ES-I3 (cell line): ENCODE measurements at regions not wholly inside any gene's neighbourhood (a gene's known extent, or its start where the extent isn't known, plus 50 kb on each side); places are given as distances from the start of the nearest gene placed in this dataset.

Experiments used
- H3K36me3 ChIP-seq: 2 replicates; pipeline ENCODE4 v1.6.1; 2013; ENCODE audit warnings: mild to moderate bottlenecking, low read length, control low read depth, moderate library complexity; ENCODE audit not compliant: insufficient read depth
- H3K4me1 ChIP-seq: 2 replicates; pipeline ENCODE4 v1.6.1; 2013; ENCODE audit warnings: mild to moderate bottlenecking, control low read depth, low read length; ENCODE audit not compliant: insufficient read depth
- H3K9ac ChIP-seq: 2 replicates; pipeline ENCODE4 v1.6.1; 2013; ENCODE audit warnings: low read depth, mild to moderate bottlenecking, low read length, moderate library complexity
- H3K9me3 ChIP-seq: 2 replicates; pipeline ENCODE4 v1.6.1; 2013; ENCODE audit warnings: mild to moderate bottlenecking, low read length, moderate library complexity; ENCODE audit not compliant: control insufficient read depth, insufficient read depth

GRCh38 chr18:44195394-44196140, 485.1 kb upstream of the SETBP1 start:
- H3K36me3 ChIP-seq: no peaks in the 10 kb centered on the region

GRCh38 chr18:44197832-44198611, 482.7 kb upstream of the SETBP1 start:
- no peak overlapping the region for H3K9ac ChIP-seq
- H3K9me3 ChIP-seq: no peaks in the 10 kb centered on the region
- no peaks in the 10 kb centered on the region for H3K4me1 ChIP-seq
- no peaks in the 10 kb centered on the region for H3K36me3 ChIP-seq

More at GRCh38 chr18:44195394-44196140, 485.1 kb upstream of the SETBP1 start:
- H3K9ac ChIP-seq: no peak overlapping the region
- no peaks in the 10 kb centered on the region for H3K4me1 ChIP-seq
- H3K9me3 ChIP-seq: no peaks in the 10 kb centered on the region

GRCh38 chr18:44198612-44199284, 481.9 kb upstream of the SETBP1 start:
- H3K9me3 ChIP-seq: no peaks in the 10 kb centered on the region
- H3K36me3 ChIP-seq: no peaks in the 10 kb centered on the region
- no peak overlapping the region for H3K9ac ChIP-seq
- no peaks in the 10 kb centered on the region for H3K4me1 ChIP-seq

GRCh38 chr18:44213293-44213692, 467.4 kb upstream of the SETBP1 start:
- H3K9me3 ChIP-seq: no peaks in the 10 kb centered on the region
- H3K9ac ChIP-seq: no peak overlapping the region
- H3K4me1 ChIP-seq: no peaks in the 10 kb centered on the region
- H3K36me3 ChIP-seq: no peaks in the 10 kb centered on the region

- no peaks in the 10 kb centered on the region for H3K4me1 ChIP-seq
- no peaks in the 10 kb centered on the region for H3K36me3 ChIP-seq
- no peak overlapping the region for H3K9ac ChIP-seq
- H3K9me3 ChIP-seq: no peaks in the 10 kb centered on the region
These were observed 466.3 kb upstream of the SETBP1 start for GRCh38 chr18:44214396-44214795.

GRCh38 chr18:44216169-44216568, 464.5 kb upstream of the SETBP1 start:
- no peak overlapping the region for H3K9ac ChIP-seq
- H3K4me1 ChIP-seq: no peaks in the 10 kb centered on the region
- H3K36me3 ChIP-seq: no peaks in the 10 kb centered on the region
- no peaks in the 10 kb centered on the region for H3K9me3 ChIP-seq

- no peaks in the 10 kb centered on the region for H3K4me1 ChIP-seq
- H3K9ac ChIP-seq: no peak overlapping the region
- no peaks in the 10 kb centered on the region for H3K9me3 ChIP-seq
- no peaks in the 10 kb centered on the region for H3K36me3 ChIP-seq
These were observed 453.2 kb upstream of the SETBP1 start for GRCh38 chr18:44227501-44227900.

GRCh38 chr18:44229693-44230108, 451.0 kb upstream of the SETBP1 start:
- no peak overlapping the region for H3K9ac ChIP-seq
- no peaks in the 10 kb centered on the region for H3K36me3 ChIP-seq
- H3K4me1 ChIP-seq: no peaks in the 10 kb centered on the region
- H3K9me3 ChIP-seq: no peaks in the 10 kb centered on the region

- Histone ChIP-seq H3K9me3 (no peaks in the 10 kb centered on the region), H3K36me3 (no peaks in the 10 kb centered on the region), H3K4me1 (no peaks in the 10 kb centered on the region), H3K9ac (no peak overlapping the region)
These were observed 448.8 kb upstream of the SETBP1 start for GRCh38 chr18:44231936-44232335.

GRCh38 chr18:44232500-44232899, 448.2 kb upstream of the SETBP1 start:
- Histone ChIP-seq H3K9me3 (no peaks in the 10 kb centered on the region), H3K4me1 (no peaks in the 10 kb centered on the region), H3K36me3 (no peaks in the 10 kb centered on the region), H3K9ac (no peak overlapping the region)

- H3K4me1 ChIP-seq: no peaks in the 10 kb centered on the region
- H3K9ac ChIP-seq: no peak overlapping the region
- no peaks in the 10 kb centered on the region for H3K9me3 ChIP-seq
These were observed 442.2 kb upstream of the SETBP1 start for GRCh38 chr18:44238454-44238853.

GRCh38 chr18:44238911-44239310, 441.8 kb upstream of the SETBP1 start:
- Histone ChIP-seq H3K9me3 (no peaks in the 10 kb centered on the region), H3K4me1 (no peaks in the 10 kb centered on the region), H3K36me3 (no peaks in the 10 kb centered on the region)

More at GRCh38 chr18:44238454-44238853, 442.2 kb upstream of the SETBP1 start:
- H3K36me3 ChIP-seq: no peaks in the 10 kb centered on the region

GRCh38 chr18:44241020-44241419, 439.7 kb upstream of the SETBP1 start:
- Histone ChIP-seq H3K9ac (no peak overlapping the region), H3K4me1 (no peaks in the 10 kb centered on the region), H3K9me3 (no peaks in the 10 kb centered on the region), H3K36me3 (no peaks in the 10 kb centered on the region)

More at GRCh38 chr18:44238911-44239310, 441.8 kb upstream of the SETBP1 start:
- no peak overlapping the region for H3K9ac ChIP-seq

GRCh38 chr18:44245019-44245418, 435.7 kb upstream of the SETBP1 start:
- H3K36me3 ChIP-seq: no peaks in the 10 kb centered on the region
- H3K9me3 ChIP-seq: no peaks in the 10 kb centered on the region
- H3K4me1 ChIP-seq: no peaks in the 10 kb centered on the region
- no peak overlapping the region for H3K9ac ChIP-seq
